EL (cell line): ENCODE measurements at regions not wholly inside any gene's neighbourhood (a gene's known extent, or its start where the extent isn't known, plus 50 kb on each side); places are given as distances from the start of the nearest gene placed in this dataset.

Experiments
- DNase-seq: peaks from one replicate; pipeline ENCODE4 v3.0.0-alpha.2; 2016

- peak; percentile 98 for DNase-seq
These were observed 78.0 kb upstream of the DRD2 start for GRCh38 chr11:113553235-113553634.

GRCh38 chr11:113552271-113552670 lies 77.1 kb upstream of the DRD2 start:
- DNase-seq, result no peak

- DNase-seq, result no peak
These were observed 76.4 kb upstream of the DRD2 start for GRCh38 chr11:113551645-113552044.

- DNase-seq, result no peak
These were observed 74.7 kb upstream of the DRD2 start for GRCh38 chr11:113549611-113550578.

- no peak for DNase-seq
These were observed 73.9 kb upstream of the DRD2 start for GRCh38 chr11:113549061-113549460.

- no peak for DNase-seq
These were observed 72.5 kb upstream of the DRD2 start for GRCh38 chr11:113547739-113548138.

- peak; percentile 93 for DNase-seq
These were observed 71.7 kb upstream of the DRD2 start for GRCh38 chr11:113546757-113547507.

- no peak for DNase-seq
These were observed 67.2 kb upstream of the DRD2 start for GRCh38 chr11:113542420-113542819.

GRCh38 chr11:113540416-113541330 lies 65.5 kb upstream of the DRD2 start:
- no peak for DNase-seq

- DNase-seq, result no peak
These were observed 63.5 kb upstream of the DRD2 start for GRCh38 chr11:113538451-113539412.

- DNase-seq, result no peak
These were observed 59.4 kb upstream of the DRD2 start for GRCh38 chr11:113534625-113535024.

- DNase-seq, result no peak
These were observed 58.2 kb upstream of the DRD2 start for GRCh38 chr11:113533425-113533698.

- DNase-seq, result peak; percentile 73
These were observed 57.7 kb upstream of the DRD2 start for GRCh38 chr11:113532697-113533424.

GRCh38 chr11:113531575-113532451 lies 56.6 kb upstream of the DRD2 start:
- DNase-seq, result peak; percentile 13

GRCh38 chr11:113531083-113531482 lies 55.9 kb upstream of the DRD2 start:
- DNase-seq, result no peak

GRCh38 chr11:113529606-113530005 lies 54.4 kb upstream of the DRD2 start:
- no peak for DNase-seq

GRCh38 chr11:113528982-113529381 lies 53.8 kb upstream of the DRD2 start:
- peak; percentile 25 for DNase-seq

GRCh38 chr11:113526521-113526920 lies 51.3 kb upstream of the DRD2 start:
- DNase-seq, result no peak
